Upper lobe of left lung (tissue), 4 donors: ENCODE measurements at regions not wholly inside any gene's neighbourhood (a gene's known extent, or its start where the extent isn't known, plus 50 kb on each side); places are given as distances from the start of the nearest gene placed in this dataset.

Experiments
- EP300 ChIP-seq, 4 donors: sonication (generic); formaldehyde crosslinking; IDR thresholded peaks; one replicate each; pipeline ENCODE4 v1.5.1; 2017; ENCODE audit warnings: antibody characterized with exemption in 4 of 4, control low read depth in 2 of 4
- POLR2A ChIP-seq, 4 donors: fragments of 450-650 bp; IDR thresholded peaks; one replicate each; pipeline ENCODE4 v1.5.1; 2016 to 2017; ENCODE audit warnings: antibody characterized with exemption in 4 of 4, mild to moderate bottlenecking in 2 of 4
- TF ChIP-seq, protein P1 (sequence below), 6 experiments: fragments of 450-650 bp in 4 of 6; fragments of 200-600 bp in 2 of 6; sonication (generic) in 2 of 6; IDR thresholded peaks; one replicate each; pipeline ENCODE4 v1.5.1; 2016 to 2019; ENCODE audit warnings: antibody characterized with exemption in 6 of 6

- no peak for TF ChIP-seq POLR2A (IDR thresholded peaks at IDR 0.05)
- TF ChIP-seq EP300 (IDR thresholded peaks at IDR 0.05): no peak
- TF ChIP-seq, protein P1, sequence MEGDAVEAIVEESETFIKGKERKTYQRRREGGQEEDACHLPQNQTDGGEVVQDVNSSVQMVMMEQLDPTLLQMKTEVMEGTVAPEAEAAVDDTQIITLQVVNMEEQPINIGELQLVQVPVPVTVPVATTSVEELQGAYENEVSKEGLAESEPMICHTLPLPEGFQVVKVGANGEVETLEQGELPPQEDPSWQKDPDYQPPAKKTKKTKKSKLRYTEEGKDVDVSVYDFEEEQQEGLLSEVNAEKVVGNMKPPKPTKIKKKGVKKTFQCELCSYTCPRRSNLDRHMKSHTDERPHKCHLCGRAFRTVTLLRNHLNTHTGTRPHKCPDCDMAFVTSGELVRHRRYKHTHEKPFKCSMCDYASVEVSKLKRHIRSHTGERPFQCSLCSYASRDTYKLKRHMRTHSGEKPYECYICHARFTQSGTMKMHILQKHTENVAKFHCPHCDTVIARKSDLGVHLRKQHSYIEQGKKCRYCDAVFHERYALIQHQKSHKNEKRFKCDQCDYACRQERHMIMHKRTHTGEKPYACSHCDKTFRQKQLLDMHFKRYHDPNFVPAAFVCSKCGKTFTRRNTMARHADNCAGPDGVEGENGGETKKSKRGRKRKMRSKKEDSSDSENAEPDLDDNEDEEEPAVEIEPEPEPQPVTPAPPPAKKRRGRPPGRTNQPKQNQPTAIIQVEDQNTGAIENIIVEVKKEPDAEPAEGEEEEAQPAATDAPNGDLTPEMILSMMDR (IDR thresholded peaks at IDR 0.05): no peak
Measured at GRCh38 chr7:113306302-113306701, 187.9 kb upstream of the SMIM30 start.
